ENCODE measurements at regions not wholly inside any gene's neighbourhood (a gene's known extent, or its start where the extent isn't known, plus 50 kb on each side); places are given as distances from the start of the nearest gene placed in this dataset.
A peak's percentile ranks its signal among the peaks of the same experiment; 100 is the strongest.

GRCh38 chr5:68367287-68367686 is 151.7 kb downstream of the PIK3R1 start:
- H3K27me3 Mint-ChIP-seq (ENCODE audit: low read depth in 3 of 3) = no peaks in the 10 kb centered on the region
- peaks cover 41% of the 10 kb centered on the region for H3K4me1 Mint-ChIP-seq
- H2AFZ ChIP-seq (ENCODE audit: insufficient read depth, low read depth, low read length, poor library complexity, severe bottlenecking) = no peak overlapping the region
- no CpG with 5 or more reads among the region's 2 CpGs for WGBS (ENCODE audit: insufficient coverage)
- H3K9me3 ChIP-seq (replicated peaks in 1 of 2; ENCODE audit: control insufficient read depth in 1 of 2, insufficient read depth in 1 of 2, low read length in 2 of 2) = peaks cover 0 to 2% of the 10 kb centered on the region in 2 donors
- H3K27me3 ChIP-seq (ENCODE audit: control insufficient read depth in 2 of 2, insufficient read depth in 2 of 2, low read length in 2 of 2) = no peaks in the 10 kb centered on the region
- peaks cover 34 to 38% of the 10 kb centered on the region in 2 donors for H3K4me1 ChIP-seq (ENCODE audit: control insufficient read depth in 1 of 2, insufficient read depth in 2 of 2, low read length in 2 of 2)
- no peak overlapping the region for H3K4me3 Mint-ChIP-seq
- H3K4me2 ChIP-seq (replicated peaks; ENCODE audit: extremely low read depth, low read length, poor library complexity, severe bottlenecking) = no peak overlapping the region
- no peak overlapping the region for H3K27ac ChIP-seq (ENCODE audit: low read depth in 1 of 2, low read length in 2 of 2)
- no peak overlapping the region for H3K9ac ChIP-seq (ENCODE audit: insufficient read depth, low read length, poor library complexity, severe bottlenecking)
- H3K36me3 Mint-ChIP-seq = no peaks in the 10 kb centered on the region
- no peak overlapping the region for H3K27ac Mint-ChIP-seq
- no peak overlapping the region for H3K4me3 ChIP-seq (replicated peaks in 1 of 3; ENCODE audit: low read depth in 2 of 3, low read length in 3 of 3)
- peaks cover 0 to 2% (median 0%) of the 10 kb centered on the region in 7 donors for H3K9me3 Mint-ChIP-seq
- DNase-seq = no peak
- no peaks in the 10 kb centered on the region for H4K20me1 ChIP-seq (ENCODE audit: insufficient read depth, low read length)
- no peaks in the 10 kb centered on the region for H3K79me2 ChIP-seq (ENCODE audit: insufficient read depth, low read length)
- no peak for TF ChIP-seq CTCF (IDR thresholded peaks at IDR 0.05)
- no peaks in the 10 kb centered on the region for H3K36me3 ChIP-seq (replicated peaks in 1 of 2; ENCODE audit: control insufficient read depth in 1 of 2, insufficient read depth in 2 of 2, low read length in 2 of 2)
- intact Hi-C loops (cut with micrococcal nuclease) = no loop called here

GRCh38 chr5:68367717-68368116 is 152.2 kb downstream of the PIK3R1 start:
- no peak overlapping the region for H3K4me3 Mint-ChIP-seq
- no peaks in the 10 kb centered on the region for H3K36me3 Mint-ChIP-seq
- Histone ChIP-seq H3K27ac (ENCODE audit: low read depth in 1 of 2, low read length in 2 of 2) (no peak overlapping the region), H3K4me2 (replicated peaks; ENCODE audit: extremely low read depth, low read length, poor library complexity, severe bottlenecking) (no peak overlapping the region), H4K20me1 (ENCODE audit: insufficient read depth, low read length) (no peaks in the 10 kb centered on the region), H3K27me3 (ENCODE audit: control insufficient read depth in 2 of 2, insufficient read depth in 2 of 2, low read length in 2 of 2) (no peaks in the 10 kb centered on the region), H3K9me3 (replicated peaks in 1 of 2; ENCODE audit: control insufficient read depth in 1 of 2, insufficient read depth in 1 of 2, low read length in 2 of 2) (no peaks in the 10 kb centered on the region), H3K9ac (ENCODE audit: insufficient read depth, low read length, poor library complexity, severe bottlenecking) (no peak overlapping the region), H3K79me2 (ENCODE audit: insufficient read depth, low read length) (no peaks in the 10 kb centered on the region), H3K4me3 (replicated peaks in 1 of 3; ENCODE audit: low read depth in 2 of 3, low read length in 3 of 3) (no peak overlapping the region), H3K4me1 (ENCODE audit: control insufficient read depth in 1 of 2, insufficient read depth in 2 of 2, low read length in 2 of 2) (peaks cover 39 to 42% of the 10 kb centered on the region in 2 donors), H3K36me3 (replicated peaks in 1 of 2; ENCODE audit: control insufficient read depth in 1 of 2, insufficient read depth in 2 of 2, low read length in 2 of 2) (no peaks in the 10 kb centered on the region), H2AFZ (ENCODE audit: insufficient read depth, low read depth, low read length, poor library complexity, severe bottlenecking) (no peak overlapping the region)
- no peaks in the 10 kb centered on the region for H3K27me3 Mint-ChIP-seq (ENCODE audit: low read depth in 3 of 3)
- no peak for TF ChIP-seq CTCF (IDR thresholded peaks at IDR 0.05)
- peaks cover 45% of the 10 kb centered on the region for H3K4me1 Mint-ChIP-seq
- intact Hi-C loops (cut with micrococcal nuclease) = no loop called here
- H3K27ac Mint-ChIP-seq = peak overlapping the region in 1 of 7 donors; percentile 6
- WGBS (ENCODE audit: insufficient coverage) = 100% methylated on average over 3 of the region's 4 CpGs
- DNase-seq = no peak
- H3K9me3 Mint-ChIP-seq = peaks cover 0 to 2% (median 0%) of the 10 kb centered on the region in 7 donors

Measured in CD14-positive monocyte (primary cell).